ENCODE measurements at regions not wholly inside any gene's neighbourhood (a gene's known extent, or its start where the extent isn't known, plus 50 kb on each side); places are given as distances from the start of the nearest gene placed in this dataset.

GRCh38 chr3:145022447-145022846 lies 1050.8 kb downstream of the DIPK2A start:
- TF ChIP-seq CTCF (IDR thresholded peaks at IDR 0.05), result no peak
- no peak for TF ChIP-seq POLR2AphosphoS5 (IDR thresholded peaks at IDR 0.05)
- no peak for TF ChIP-seq POLR2A (IDR thresholded peaks at IDR 0.05)

Measured in breast epithelium (tissue), 3 donors.